ENCODE measurements at regions not wholly inside any gene's neighbourhood (a gene's known extent, or its start where the extent isn't known, plus 50 kb on each side); places are given as distances from the start of the nearest gene placed in this dataset.

DNA sequence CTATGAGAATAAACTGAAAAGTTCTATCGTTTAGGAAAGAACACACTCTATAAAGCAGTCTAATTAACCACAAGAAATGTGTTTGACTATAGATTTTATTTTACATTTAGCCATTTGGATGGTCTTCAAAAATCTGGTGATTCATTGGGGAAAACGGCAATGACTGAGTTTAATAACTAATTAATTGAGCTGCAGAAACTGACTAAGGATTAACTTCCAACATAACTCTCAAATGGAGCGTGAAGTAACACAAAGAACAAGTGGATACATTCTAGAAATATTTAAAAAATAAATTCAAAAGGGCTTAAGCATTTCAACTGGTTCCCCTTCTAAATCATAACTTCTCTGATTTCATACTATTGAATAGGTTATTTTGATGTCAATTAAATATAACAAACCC, 1582.4 kb downstream of the PCDH18 start:
- Histone ChIP-seq H3K23ac (ENCODE audit: low read depth, low read length) (no peak overlapping the region), H3K27ac (ENCODE audit: insufficient read depth, low read length) (no peak overlapping the region), H3K4ac (ENCODE audit: low read depth, low read length) (no peak overlapping the region), H3K9me3 (ENCODE audit: control insufficient read depth, insufficient read depth, low read length) (peaks cover under 1% of the 10 kb centered on the region; the same call in 1 of the 2 replicates), H2BK15ac (ENCODE audit: low read depth, low read length) (no peak overlapping the region), H2AFZ (replicated peaks; ENCODE audit: low read length, poor library complexity) (no peak overlapping the region), H3K14ac (replicated peaks; ENCODE audit: low read depth, low read length) (no peak overlapping the region), H3K36me3 (ENCODE audit: control insufficient read depth, insufficient read depth, low read length) (no peaks in the 10 kb centered on the region), H3K9ac (ENCODE audit: low read depth, low read length) (no peak overlapping the region), H2BK120ac (ENCODE audit: low read depth, low read length) (no peak overlapping the region), H2AK5ac (ENCODE audit: low read depth, low read length) (no peak overlapping the region), H3K4me2 (ENCODE audit: low read depth, low read length) (no peak overlapping the region), H3K9me1 (ENCODE audit: insufficient read depth, low read length) (no peaks in the 10 kb centered on the region), H4K20me1 (ENCODE audit: insufficient read depth, low read length) (no peaks in the 10 kb centered on the region), H3K4me1 (ENCODE audit: control insufficient read depth, insufficient read depth, low read length) (no peaks in the 10 kb centered on the region), H3K27me3 (ENCODE audit: control insufficient read depth, insufficient read depth, low read length) (no peaks in the 10 kb centered on the region), H3K18ac (ENCODE audit: low read depth, low read length) (no peak overlapping the region), H3K56ac (ENCODE audit: extremely low read depth, insufficient read depth, low read length) (no peak overlapping the region), H3K79me1 (ENCODE audit: low read depth in 1 of 2, low read length in 2 of 2) (no peaks in the 10 kb centered on the region), H2BK20ac (ENCODE audit: low read depth, low read length) (no peak overlapping the region), H4K91ac (ENCODE audit: insufficient read depth, low read depth, low read length) (no peak overlapping the region), H4K8ac (ENCODE audit: low read depth in 2 of 2, low read length in 2 of 2) (no peak overlapping the region), H2BK5ac (ENCODE audit: low read depth, low read length, poor library complexity, severe bottlenecking) (no peak overlapping the region), H3K4me3 (ENCODE audit: insufficient read depth, low read depth, low read length) (no peak overlapping the region), H4K5ac (ENCODE audit: low read depth, low read length) (no peak overlapping the region), H2AK9ac (replicated peaks; ENCODE audit: low read depth, low read length, poor library complexity) (no peak overlapping the region)
- intact Hi-C loops (cut with micrococcal nuclease) (no loop called here), dilution Hi-C loops (cut with HindIII; ENCODE audit: low sequenced_read_pairs, unreplicated experiment) (no loop called here), in situ Hi-C loops (cut with MboI; ENCODE audit: low sequenced_read_pairs) (no loop called here)
- ATAC-seq (ENCODE audit: low read depth): no peak
- no TSS peak for BruUV-seq (replicated peaks)
- ChIA-PET POLR2A (ENCODE audit: unreplicated experiment) (no interaction called here), CTCF (no interaction called here)
- WGBS, 2 experiments (ENCODE audit: extremely low coverage in 2 of 2, insufficient read length in 1 of 2): no CpG with 5 or more reads among the region's 3 CpGs
- DNase-seq: no peak
- TF ChIP-seq MXI1 (IDR thresholded peaks at IDR 0.05; ENCODE audit: borderline replicate concordance, low read depth, low read length): no peak
- no peak for TF ChIP-seq RFX5 (IDR thresholded peaks at IDR 0.05; ENCODE audit: low read depth, low read length)
- no peak for TF ChIP-seq SMC3 (IDR thresholded peaks at IDR 0.05; ENCODE audit: low read depth, low read length)
- TF ChIP-seq RCOR1 (IDR thresholded peaks at IDR 0.05; ENCODE audit: insufficient replicate concordance, low read length): no peak
- no peak for TF ChIP-seq MAFK (IDR thresholded peaks at IDR 0.05; ENCODE audit: low read depth, low read length)
- no peak for TF ChIP-seq FOS (IDR thresholded peaks at IDR 0.05; ENCODE audit: low read depth, low read length)
- no peak for TF ChIP-seq NFE2L2 (IDR thresholded peaks at IDR 0.05; ENCODE audit: low read depth, low read length)
- no peak for TF ChIP-seq POLR2A (IDR thresholded peaks at IDR 0.05; ENCODE audit: low read depth, low read length)

All from IMR-90 (cell line).